AG04449 (cell line): ENCODE measurements at regions not wholly inside any gene's neighbourhood (a gene's known extent, or its start where the extent isn't known, plus 50 kb on each side); places are given as distances from the start of the nearest gene placed in this dataset.
"Not testable (repeated sequence)": the region's sequence is repeated elsewhere in the genome, so short reads cannot be mapped to it uniquely, and the experiment has no call there.

Source experiments
- CTCF ChIA-PET: fragments of 350-600 bp; formaldehyde crosslinking; extraction: SDS; loops from one replicate; lab custom pipeline; 2021; ENCODE audit warnings: antibody characterized with exemption; lab: Yijun Ruan, JAX
- POLR2A ChIA-PET: fragments of 400-600, 350-600 bp; formaldehyde crosslinking; extraction: SDS; loops from one replicate; lab custom pipeline; 2020; ENCODE audit warnings: antibody characterized with exemption, inconsistent platforms; lab: Yijun Ruan, JAX
- DNase-seq: peaks from one replicate; pipeline ENCODE4 v3.0.0-alpha.2; 2010; ENCODE audit warnings: low read depth, low spot score
- H3K4me3 ChIP-seq: 2 replicates; pipeline ENCODE4 v1.5.1; 2011; ENCODE audit warnings: low read depth, mild to moderate bottlenecking, control low read depth, low read length
- TF ChIP-seq, protein P1 (sequence below): IDR thresholded peaks from one replicate; pipeline ENCODE4 v1.5.1; 2011; ENCODE audit warnings: mild to moderate bottlenecking, moderate library complexity, low read length, control low read depth, inconsistent platforms; ENCODE audit not compliant: insufficient read depth; ENCODE audit errors: missing control alignments

GRCh38 chr16:64074706-64075105 lies 1047.2 kb downstream of the CDH11 start:
- DNase-seq: no peak
- POLR2A ChIA-PET: no interaction called here
- H3K4me3 ChIP-seq: no peak overlapping the region
- CTCF ChIA-PET: no interaction called here
- TF ChIP-seq, protein P1, sequence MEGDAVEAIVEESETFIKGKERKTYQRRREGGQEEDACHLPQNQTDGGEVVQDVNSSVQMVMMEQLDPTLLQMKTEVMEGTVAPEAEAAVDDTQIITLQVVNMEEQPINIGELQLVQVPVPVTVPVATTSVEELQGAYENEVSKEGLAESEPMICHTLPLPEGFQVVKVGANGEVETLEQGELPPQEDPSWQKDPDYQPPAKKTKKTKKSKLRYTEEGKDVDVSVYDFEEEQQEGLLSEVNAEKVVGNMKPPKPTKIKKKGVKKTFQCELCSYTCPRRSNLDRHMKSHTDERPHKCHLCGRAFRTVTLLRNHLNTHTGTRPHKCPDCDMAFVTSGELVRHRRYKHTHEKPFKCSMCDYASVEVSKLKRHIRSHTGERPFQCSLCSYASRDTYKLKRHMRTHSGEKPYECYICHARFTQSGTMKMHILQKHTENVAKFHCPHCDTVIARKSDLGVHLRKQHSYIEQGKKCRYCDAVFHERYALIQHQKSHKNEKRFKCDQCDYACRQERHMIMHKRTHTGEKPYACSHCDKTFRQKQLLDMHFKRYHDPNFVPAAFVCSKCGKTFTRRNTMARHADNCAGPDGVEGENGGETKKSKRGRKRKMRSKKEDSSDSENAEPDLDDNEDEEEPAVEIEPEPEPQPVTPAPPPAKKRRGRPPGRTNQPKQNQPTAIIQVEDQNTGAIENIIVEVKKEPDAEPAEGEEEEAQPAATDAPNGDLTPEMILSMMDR: no peak

DNA sequence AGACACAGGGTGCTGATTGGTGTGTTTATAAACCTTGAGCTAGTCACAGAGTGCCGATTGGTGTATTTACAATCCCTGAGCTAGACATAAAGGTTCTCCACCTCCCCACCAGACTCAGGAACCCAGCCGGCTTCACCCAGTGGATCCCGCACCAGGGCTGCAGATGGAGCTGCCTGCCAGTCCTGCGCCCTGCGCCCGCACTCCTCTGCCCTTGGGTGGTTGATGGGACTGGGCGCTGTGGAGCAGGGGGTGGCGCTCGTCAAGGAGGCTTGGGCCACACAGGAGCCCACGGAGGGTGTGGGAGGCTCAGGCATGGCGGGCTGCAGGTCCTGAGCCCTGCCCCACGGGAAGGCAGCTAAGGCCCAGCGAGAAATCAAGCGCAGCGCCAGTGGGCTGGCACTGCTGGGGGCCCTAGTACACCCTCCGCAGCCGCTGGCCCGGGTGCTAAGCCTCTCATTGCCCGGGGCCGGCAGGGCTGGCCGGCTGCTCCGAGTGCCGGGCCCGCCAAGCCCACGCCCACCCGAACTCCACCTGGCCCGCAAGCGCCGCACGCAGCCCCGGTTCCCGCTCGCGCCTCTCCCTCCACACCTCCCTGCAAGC lies 1049.6 kb downstream of the CDH11 start:
- H3K4me3 ChIP-seq, DNase-seq, CTCF ChIA-PET, POLR2A ChIA-PET: not testable (repeated sequence)

GRCh38 chr16:64065523-64065922 lies 1056.3 kb downstream of the CDH11 start:
- no peak overlapping the region for H3K4me3 ChIP-seq
- POLR2A ChIA-PET: no interaction called here
- no peak for DNase-seq
- TF ChIP-seq, protein P1: no peak
- CTCF ChIA-PET: no interaction called here

DNA sequence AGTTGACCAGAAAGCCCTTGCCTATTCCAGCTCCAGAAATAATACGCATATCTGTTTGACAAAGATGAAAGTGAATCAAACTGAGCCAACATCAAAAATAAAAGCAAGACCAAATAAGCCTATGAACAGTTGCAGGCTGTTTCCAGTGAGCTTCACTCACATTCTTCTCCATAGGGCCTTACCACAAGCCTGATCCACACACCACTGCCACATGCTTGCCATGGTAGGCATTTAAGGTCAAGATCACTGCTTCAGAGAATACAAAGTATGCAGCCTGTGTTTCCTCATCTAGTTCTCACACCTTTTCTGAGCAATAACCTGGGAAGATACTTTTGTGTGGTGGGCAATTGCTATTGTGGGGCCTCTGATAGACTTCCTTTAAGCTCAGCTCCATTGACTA lies 1060.2 kb downstream of the CDH11 start:
- DNase-seq: peak; percentile 2
- POLR2A ChIA-PET: no interaction called here
- CTCF ChIA-PET: interaction anchor here (0.9 to 1.2 kb wide), 2 partner anchors 8 to 10 kb away, joined by 3 to 5 read pairs; no protein-coding TSS in a partner anchor
- TF ChIP-seq, protein P1: no peak
- H3K4me3 ChIP-seq: no peak overlapping the region

GRCh38 chr16:64060631-64061030 lies 1061.2 kb downstream of the CDH11 start:
- TF ChIP-seq, protein P1: no peak
- DNase-seq: no peak
- CTCF ChIA-PET: interaction anchor here (0.7 to 1.2 kb wide), 3 partner anchors 9 to 29 kb away, joined by 3 to 5 read pairs (median 3); no protein-coding TSS in a partner anchor
- H3K4me3 ChIP-seq: no peak overlapping the region
- POLR2A ChIA-PET: no interaction called here

DNA sequence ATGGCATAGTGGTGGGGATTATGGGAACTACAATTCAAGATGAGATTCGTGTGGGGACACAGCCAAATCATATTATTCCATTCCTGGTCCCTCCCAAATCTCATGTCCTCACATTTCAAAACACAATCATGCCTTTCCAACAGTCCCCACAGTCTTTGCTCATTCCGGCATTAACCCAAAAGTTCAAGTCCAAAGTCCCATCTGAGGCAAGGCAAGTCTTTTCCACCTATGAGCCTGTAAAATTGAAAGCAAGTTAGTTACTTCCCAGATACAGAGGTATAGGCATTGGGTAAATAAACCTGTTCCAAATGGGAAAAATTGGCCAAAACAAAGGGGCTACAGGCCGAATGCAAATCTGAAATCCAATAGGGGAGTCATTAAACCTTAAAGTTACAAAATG lies 1063.2 kb downstream of the CDH11 start:
- ChIA-PET CTCF (no interaction called here), POLR2A (no interaction called here)
- DNase-seq: no peak
- TF ChIP-seq, protein P1: no peak
- no peak overlapping the region for H3K4me3 ChIP-seq

DNA sequence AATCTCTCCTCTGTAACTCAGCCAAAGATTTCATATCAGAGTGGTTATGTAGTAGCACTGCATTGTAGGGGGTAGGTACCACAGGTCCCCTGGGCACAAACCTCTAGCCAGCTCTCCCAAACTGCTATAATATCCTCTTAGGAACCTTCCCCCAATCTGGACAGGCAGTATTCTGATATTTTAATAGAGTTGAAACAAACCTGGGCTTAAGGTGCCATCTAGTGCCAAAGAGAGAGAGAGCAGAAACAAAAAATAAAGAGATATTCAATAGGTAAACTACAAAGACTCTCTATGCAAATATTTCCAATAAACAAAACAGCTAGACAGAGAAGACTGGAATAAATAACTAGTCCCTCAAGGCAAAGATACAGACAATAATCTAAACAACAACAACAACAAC lies 1070.0 kb downstream of the CDH11 start:
- TF ChIP-seq, protein P1: no peak
- CTCF ChIA-PET: interaction anchor here (0.8 to 4.8 kb wide), 10 partner anchors 9 to 723 kb away, joined by 3 to 39 read pairs (median 3); no protein-coding TSS in a partner anchor
- DNase-seq: no peak
- POLR2A ChIA-PET: no interaction called here
- H3K4me3 ChIP-seq: no peak overlapping the region
